ENCODE measurements at regions not wholly inside any gene's neighbourhood (a gene's known extent, or its start where the extent isn't known, plus 50 kb on each side); places are given as distances from the start of the nearest gene placed in this dataset.

GRCh38 chr4:72679666-72680065, 110.6 kb upstream of the ADAMTS3 start:
- POLR2A ChIA-PET = no interaction called here

GRCh38 chr4:72677886-72678285, 108.9 kb upstream of the ADAMTS3 start:
- CTCF ChIA-PET = no interaction called here
- no peak for DNase-seq (ENCODE audit: low read depth, low spot score)
- TF ChIP-seq CTCF (IDR thresholded peaks at IDR 0.05; ENCODE audit: insufficient read depth, low read length, missing control alignments) = no peak
- POLR2A ChIA-PET = no interaction called here
- H3K4me3 ChIP-seq (ENCODE audit: low read depth, low read length) = no peak overlapping the region

More at GRCh38 chr4:72679666-72680065, 110.6 kb upstream of the ADAMTS3 start:
- DNase-seq (ENCODE audit: low read depth, low spot score) = no peak
- H3K4me3 ChIP-seq (ENCODE audit: low read depth, low read length) = no peak overlapping the region
- no peak for TF ChIP-seq CTCF (IDR thresholded peaks at IDR 0.05; ENCODE audit: insufficient read depth, low read length, missing control alignments)
- CTCF ChIA-PET = no interaction called here

- H3K4me3 ChIP-seq (ENCODE audit: low read depth, low read length) = no peak overlapping the region
- no peak for TF ChIP-seq CTCF (IDR thresholded peaks at IDR 0.05; ENCODE audit: insufficient read depth, low read length, missing control alignments)
- POLR2A ChIA-PET = no interaction called here
- CTCF ChIA-PET = no interaction called here
- no peak for DNase-seq (ENCODE audit: low read depth, low spot score)
Observed at GRCh38 chr4:72677265-72677664, 108.2 kb upstream of the ADAMTS3 start.

- DNase-seq (ENCODE audit: low read depth, low spot score) = no peak
- no peak for TF ChIP-seq CTCF (IDR thresholded peaks at IDR 0.05; ENCODE audit: insufficient read depth, low read length, missing control alignments)
- POLR2A ChIA-PET = no interaction called here
- CTCF ChIA-PET = no interaction called here
- no peak overlapping the region for H3K4me3 ChIP-seq (ENCODE audit: low read depth, low read length)
Observed at GRCh38 chr4:72671980-72672379, 103.0 kb upstream of the ADAMTS3 start.

GRCh38 chr4:72670521-72670920, 101.5 kb upstream of the ADAMTS3 start:
- no peak overlapping the region for H3K4me3 ChIP-seq (ENCODE audit: low read depth, low read length)
- CTCF ChIA-PET = no interaction called here
- POLR2A ChIA-PET = no interaction called here
- no peak for DNase-seq (ENCODE audit: low read depth, low spot score)
- TF ChIP-seq CTCF (IDR thresholded peaks at IDR 0.05; ENCODE audit: insufficient read depth, low read length, missing control alignments) = no peak

GRCh38 chr4:72666910-72667309, 97.9 kb upstream of the ADAMTS3 start:
- ChIA-PET POLR2A (no interaction called here), CTCF (no interaction called here)
- no peak overlapping the region for H3K4me3 ChIP-seq (ENCODE audit: low read depth, low read length)
- no peak for TF ChIP-seq CTCF (IDR thresholded peaks at IDR 0.05; ENCODE audit: insufficient read depth, low read length, missing control alignments)
- no peak for DNase-seq (ENCODE audit: low read depth, low spot score)

Measured in AG04449 (cell line).